GM12892 (cell line): ENCODE measurements at regions not wholly inside any gene's neighbourhood (a gene's known extent, or its start where the extent isn't known, plus 50 kb on each side); places are given as distances from the start of the nearest gene placed in this dataset.

Experiments
- DNase-seq: peaks from one replicate; pipeline ENCODE4 v3.0.0; 2011; ENCODE audit not compliant: insufficient read length
- FAIRE-seq: peaks from 2 replicates; lab custom pipeline; 2011; peaks lifted over from hg19 to GRCh38; lab: Jason Lieb, UNC
- POLR2A ChIP-seq: IDR thresholded peaks from 2 replicates; pipeline ENCODE4 v1.6.1; 2011; ENCODE audit warnings: low read depth, low read length, control low read depth
- POLR2AphosphoS5 ChIP-seq: IDR thresholded peaks from 2 replicates; pipeline ENCODE4 v1.6.1; 2011; ENCODE audit warnings: low read depth, low read length, control low read depth
- TAF1 ChIP-seq: IDR thresholded peaks from 2 replicates; pipeline ENCODE4 v1.6.1; 2011; ENCODE audit warnings: low read depth, mild to moderate bottlenecking, control low read depth, low read length, borderline replicate concordance

DNA sequence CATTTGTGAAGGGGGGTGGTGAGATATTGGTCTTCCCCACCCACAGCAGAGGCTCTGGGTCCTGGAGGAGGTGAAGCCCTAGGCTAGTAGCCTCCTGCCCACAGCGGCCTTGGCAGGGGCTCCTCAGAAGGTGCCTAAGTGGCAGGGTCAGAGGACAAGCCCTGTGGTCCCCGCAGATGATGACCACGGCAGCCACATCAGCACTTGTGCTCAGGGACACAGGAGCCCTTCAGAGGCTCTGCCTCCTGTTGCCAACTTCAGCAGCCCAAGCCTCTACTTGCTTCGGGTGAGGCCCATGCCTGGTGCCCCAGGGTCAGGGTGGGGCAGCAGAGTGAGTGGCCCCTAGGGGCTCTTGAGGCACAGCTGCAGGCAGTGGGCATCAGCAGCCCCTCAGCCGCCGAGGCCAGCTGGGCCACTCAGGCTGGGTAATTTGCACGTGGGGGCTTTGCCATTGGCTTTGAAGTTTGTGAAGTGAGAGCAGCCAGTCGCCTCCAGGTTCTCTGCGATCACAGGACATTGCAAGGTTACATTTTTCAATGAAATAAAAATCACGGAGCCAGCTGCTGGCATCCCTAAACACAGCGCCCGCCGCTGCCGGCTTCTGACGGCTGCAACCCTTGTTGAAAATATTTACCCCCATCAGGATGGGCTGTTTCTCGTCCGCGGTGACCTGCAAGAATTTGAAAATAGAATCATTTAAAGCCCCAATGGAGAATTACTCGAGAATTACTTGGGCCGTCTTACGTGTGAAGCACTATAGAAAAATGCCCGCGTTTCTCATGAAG, 108.5 kb downstream of the HMX1 start:
- no peak for DNase-seq
- TF ChIP-seq POLR2A (no peak), POLR2AphosphoS5 (no peak), TAF1 (no peak)
- no peak for FAIRE-seq

DNA sequence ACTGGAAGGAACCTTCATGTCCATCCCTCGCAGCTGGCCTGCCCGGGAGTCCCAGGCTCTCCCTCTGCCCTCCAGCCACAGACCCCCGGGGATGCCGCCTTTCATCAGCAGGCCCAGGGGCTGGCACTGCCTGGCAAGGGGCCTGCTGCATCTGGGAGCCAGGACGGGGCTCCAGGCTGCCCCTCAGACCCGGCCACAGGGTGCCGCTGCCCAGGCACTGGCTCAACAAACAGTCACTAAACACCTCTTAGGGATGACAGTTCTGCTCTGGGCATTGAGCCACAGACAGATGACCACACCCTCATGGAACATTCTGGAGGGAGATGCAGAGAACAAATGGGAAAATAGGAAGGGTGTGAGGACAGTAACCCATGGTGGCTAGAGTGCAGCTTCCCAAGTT, 109.3 kb downstream of the HMX1 start:
- FAIRE-seq, result no peak
- DNase-seq, result no peak
- no peak for TF ChIP-seq POLR2A
- no peak for TF ChIP-seq POLR2AphosphoS5
- no peak for TF ChIP-seq TAF1

DNA sequence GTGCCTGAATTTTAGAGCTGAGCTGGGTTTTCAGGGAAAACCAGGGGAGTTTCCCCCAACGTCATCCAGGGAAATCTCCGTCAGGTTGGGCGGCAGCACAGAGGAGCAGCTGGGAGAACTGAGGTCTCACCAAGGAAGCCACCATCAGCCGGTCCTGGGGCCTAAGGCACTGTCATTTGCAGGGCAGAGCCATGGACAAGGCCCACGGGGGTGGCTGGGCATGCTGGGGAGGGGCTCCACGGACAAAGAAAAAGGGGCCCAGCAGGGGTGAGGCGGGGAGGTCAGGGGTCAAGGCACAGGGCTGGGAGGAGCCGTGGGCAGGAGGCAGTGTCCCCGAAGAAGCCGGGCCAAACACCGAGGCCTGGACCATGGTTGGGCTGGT, 109.8 kb downstream of the HMX1 start:
- DNase-seq (no peak), FAIRE-seq (no peak)
- TF ChIP-seq POLR2A, result no peak
- TF ChIP-seq TAF1, result no peak

DNA sequence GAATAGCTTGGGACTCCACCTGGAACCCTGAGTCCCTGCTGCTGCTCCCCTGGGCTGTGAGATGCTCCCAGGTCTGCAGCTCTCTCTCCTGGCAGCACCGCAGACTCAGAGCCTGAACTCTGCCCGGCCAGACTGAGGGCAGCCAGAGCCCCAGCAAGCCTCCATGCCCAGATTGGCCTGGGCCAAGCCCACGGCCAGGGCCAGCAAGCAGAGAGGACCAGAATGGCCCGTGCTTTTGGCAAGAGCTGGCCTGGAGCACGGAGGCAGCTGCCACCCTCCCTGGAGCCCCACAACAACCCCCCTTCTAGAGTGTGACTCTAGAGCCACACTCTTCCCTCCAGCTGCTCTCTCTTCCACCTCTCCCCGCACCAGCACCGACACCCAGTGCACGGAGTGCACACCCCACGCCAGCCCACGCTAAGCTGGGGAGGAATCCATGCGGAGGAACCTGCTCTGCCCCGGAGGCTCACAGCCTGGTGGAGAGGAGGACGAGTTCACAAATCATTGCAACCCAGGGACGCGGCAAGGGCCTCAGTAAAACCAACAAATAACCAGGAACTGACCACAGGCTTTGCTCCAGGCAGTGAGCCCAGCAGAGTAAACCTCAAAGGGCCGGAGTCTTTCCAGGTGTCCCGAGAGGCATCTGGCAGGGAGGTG, 110.3 kb downstream of the HMX1 start:
- FAIRE-seq (no peak), DNase-seq (no peak)
- TF ChIP-seq POLR2A (no peak), POLR2AphosphoS5 (no peak), TAF1 (no peak)

DNA sequence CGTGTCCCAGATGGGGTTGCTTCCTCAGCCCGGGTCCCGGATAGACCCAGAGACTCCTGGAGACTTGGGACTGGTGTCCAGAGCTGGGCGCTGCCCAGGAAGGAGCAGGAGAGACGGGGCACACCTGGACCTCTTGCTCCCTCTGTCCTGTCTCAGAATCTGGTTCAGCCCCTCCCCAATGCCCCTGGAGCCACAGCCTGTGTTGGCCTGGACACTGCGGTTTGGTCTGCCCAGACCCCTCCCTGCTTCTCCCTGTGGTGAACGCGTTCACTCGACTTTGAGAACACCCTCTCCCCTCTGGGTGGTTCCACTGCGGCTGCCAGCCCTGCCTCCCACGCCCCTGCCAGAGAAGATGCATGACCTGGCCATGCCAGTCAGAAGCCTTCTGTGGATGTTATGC, 111.1 kb downstream of the HMX1 start:
- no peak for DNase-seq
- TF ChIP-seq POLR2A (no peak), TAF1 (no peak), POLR2AphosphoS5 (no peak)
- FAIRE-seq, result no peak

DNA sequence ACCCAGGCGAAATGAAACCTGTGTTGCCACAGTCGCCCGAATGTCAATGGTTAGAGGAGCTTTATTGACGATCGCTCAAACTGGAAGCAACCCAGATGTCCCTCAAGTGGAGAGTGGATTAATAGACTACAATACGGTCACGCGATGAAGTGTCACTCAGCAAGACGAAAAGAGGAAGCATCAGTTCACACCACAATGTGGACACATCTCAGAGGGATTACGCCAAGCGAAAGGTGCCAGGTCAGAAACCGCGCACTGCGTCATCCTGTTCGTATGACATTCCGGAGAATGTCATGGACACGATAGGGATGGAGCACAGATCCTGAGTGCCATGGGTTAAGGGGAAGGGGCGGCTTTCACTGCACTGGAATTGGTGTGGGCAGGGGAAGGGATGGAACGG, 111.7 kb downstream of the HMX1 start:
- no peak for FAIRE-seq

DNA sequence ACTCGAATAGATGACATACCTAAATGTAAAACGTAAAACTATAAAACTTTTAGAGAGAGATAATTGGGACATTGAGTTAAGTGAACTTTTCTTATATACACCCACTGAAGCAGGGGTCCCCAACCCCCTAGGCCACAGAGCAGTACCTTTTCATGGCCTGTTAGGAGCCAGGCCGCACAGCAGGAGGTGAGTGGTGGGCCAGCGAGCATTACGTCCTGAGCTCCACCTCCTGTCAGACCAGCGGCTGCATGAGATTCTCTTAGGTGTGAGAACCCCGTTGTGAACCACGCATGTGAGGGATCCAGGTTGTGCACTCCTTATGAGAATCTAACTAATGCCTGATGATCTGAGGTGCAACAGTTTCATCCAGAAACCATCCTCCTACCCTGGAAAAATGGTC, 114.8 kb downstream of the HMX1 start:
- DNase-seq (no peak), FAIRE-seq (no peak)
- no peak for TF ChIP-seq POLR2A
- TF ChIP-seq TAF1, result no peak
- no peak for TF ChIP-seq POLR2AphosphoS5

More for the DNA sequence above, 111.7 kb downstream of the HMX1 start:
- no peak for DNase-seq
- no peak for TF ChIP-seq TAF1
- TF ChIP-seq POLR2AphosphoS5, result no peak
- TF ChIP-seq POLR2A, result no peak

DNA sequence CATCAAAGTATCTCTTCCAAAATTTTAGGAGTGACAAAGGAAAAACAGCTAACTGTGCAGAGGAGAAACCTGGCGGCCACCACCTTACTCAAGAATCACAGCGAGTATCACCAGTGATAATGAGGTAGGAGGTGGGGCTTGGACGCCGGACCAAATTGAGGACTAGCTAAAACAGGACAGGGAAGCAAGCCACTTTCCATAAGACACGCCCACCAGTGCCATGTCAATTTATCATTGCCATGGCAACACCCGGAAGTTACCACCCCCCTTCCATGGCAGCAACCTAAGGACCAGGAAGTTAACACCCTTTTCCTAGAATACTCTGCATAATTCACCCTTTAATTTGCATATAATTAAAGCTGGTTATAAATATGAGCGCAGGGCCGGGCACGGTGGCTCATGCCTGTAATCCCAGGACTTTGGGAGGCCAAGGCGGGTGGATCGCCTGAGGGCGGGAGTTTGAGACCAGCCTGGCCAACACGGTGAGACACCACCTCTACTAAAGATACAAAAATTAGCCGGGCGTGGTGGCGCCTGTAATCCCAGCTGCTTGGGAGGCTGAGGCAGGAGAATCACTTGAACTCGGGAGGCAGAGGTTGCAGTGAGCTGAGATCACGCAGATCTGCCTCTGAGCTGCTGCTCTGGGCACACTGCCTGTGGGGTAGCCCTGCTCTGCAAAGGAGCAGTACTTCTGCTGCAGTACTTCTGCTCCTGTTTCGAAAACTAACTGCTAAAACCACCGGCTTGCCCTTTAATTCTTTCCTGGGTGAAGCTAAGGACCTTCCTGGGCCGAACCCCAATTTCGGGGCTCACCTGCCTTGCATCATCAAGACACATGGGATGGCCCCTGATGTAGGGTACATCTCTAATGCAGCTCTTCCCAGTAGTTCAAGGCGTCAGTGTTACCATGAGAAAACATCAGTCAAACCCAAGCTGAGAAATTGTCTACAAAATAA, 116.7 kb downstream of the HMX1 start:
- TF ChIP-seq POLR2A (no peak), TAF1 (no peak)
- DNase-seq (no peak), FAIRE-seq (peak; percentile 36)

DNA sequence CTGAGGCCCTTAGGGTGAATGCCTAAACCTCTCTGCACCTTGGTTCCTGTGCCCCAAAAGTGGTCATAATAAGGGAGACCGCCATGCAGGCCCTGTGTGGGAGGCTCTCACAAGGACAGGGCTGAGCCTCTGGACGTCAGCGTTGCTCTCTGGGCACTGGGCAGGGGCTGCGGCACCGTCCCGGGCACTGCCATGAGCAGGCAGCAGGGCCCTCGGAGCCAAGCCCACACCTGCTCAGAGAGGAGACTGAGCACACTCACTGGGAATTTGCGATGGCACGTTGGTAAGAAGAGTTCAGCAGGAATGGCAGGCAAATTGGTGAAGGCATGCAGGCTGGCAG, 123.4 kb downstream of the HMX1 start:
- no peak for TF ChIP-seq TAF1
- TF ChIP-seq POLR2AphosphoS5, result no peak
- no peak for TF ChIP-seq POLR2A
- FAIRE-seq, result no peak
- DNase-seq, result no peak

DNA sequence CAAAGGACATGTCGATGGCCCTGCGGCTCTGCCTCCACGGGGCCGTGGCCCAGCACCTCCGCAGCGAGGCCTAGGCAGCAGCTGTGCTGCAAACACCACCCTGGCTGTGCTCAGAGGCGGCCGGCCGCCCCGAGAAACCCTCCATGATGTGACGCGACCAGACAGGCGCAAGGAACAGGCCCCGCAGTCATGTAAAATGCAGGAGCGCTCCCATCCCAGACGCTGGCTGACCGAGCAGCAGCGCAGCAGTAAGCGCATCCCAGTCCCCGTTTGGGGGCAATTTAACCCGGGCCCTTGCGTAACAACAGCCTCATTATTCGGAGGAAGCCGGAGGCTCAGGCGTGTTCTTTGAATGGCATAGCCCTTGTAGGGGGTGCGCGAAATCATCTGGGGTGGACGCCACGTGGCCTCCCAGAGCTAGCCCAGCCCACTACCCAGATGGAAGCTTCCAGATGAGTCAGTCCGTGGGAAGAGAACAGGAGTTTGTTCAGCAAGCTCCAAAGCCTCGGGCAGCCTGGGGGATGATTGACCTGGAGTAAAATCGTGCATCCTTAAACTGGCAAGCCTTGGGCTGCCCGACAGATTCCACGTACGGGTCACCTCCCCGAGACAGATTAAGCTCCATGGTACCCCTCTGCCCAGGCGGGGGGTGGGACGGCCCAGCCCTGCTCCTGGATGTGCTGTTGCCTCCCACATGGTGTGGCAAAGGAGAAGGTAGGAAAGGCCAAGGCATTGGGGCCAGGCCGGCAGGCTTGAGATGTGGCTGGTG, 124.0 kb downstream of the HMX1 start:
- no peak for TF ChIP-seq POLR2AphosphoS5
- no peak for TF ChIP-seq POLR2A
- no peak for TF ChIP-seq TAF1
- no peak for FAIRE-seq
- DNase-seq, result no peak
